Activated CD4-positive, alpha-beta T cell treated with anti-CD3 and anti-CD28 coated beads, Interleukin-2, amount 10 ng/mL, durations not matched to agents 24 days and 14 days (primary cell): ENCODE measurements at regions not wholly inside any gene's neighbourhood (a gene's known extent, or its start where the extent isn't known, plus 50 kb on each side); places are given as distances from the start of the nearest gene placed in this dataset.

ENCODE experiments used
- DNase-seq: peaks from one replicate; pipeline ENCODE4 v3.0.0; 2022
- H3K27ac Mint-ChIP-seq: one replicate; pipeline ENCODE4 v1.8.0; 2022; ENCODE audit warnings: mild to moderate bottlenecking, mixed read lengths
- H3K27me3 Mint-ChIP-seq: one replicate; pipeline ENCODE4 v1.8.0; 2022; ENCODE audit warnings: mixed read lengths
- H3K36me3 Mint-ChIP-seq: one replicate; pipeline ENCODE4 v1.8.0; 2022; ENCODE audit warnings: low read depth, mild to moderate bottlenecking, mixed read lengths
- H3K4me1 Mint-ChIP-seq: one replicate; pipeline ENCODE4 v1.8.0; 2021; ENCODE audit warnings: mixed read lengths
- H3K4me3 Mint-ChIP-seq: one replicate; pipeline ENCODE4 v1.8.0; 2022; ENCODE audit warnings: mild to moderate bottlenecking, moderate library complexity, mixed read lengths
- H3K9me3 Mint-ChIP-seq: one replicate; pipeline ENCODE4 v1.8.0; 2021; ENCODE audit warnings: mixed read lengths
- intact Hi-C: fragments of 100-400 bp; cut with micrococcal nuclease; formaldehyde crosslinking; loops from one replicate; pipeline ENCODE4 v1.15.1; 2023

DNA sequence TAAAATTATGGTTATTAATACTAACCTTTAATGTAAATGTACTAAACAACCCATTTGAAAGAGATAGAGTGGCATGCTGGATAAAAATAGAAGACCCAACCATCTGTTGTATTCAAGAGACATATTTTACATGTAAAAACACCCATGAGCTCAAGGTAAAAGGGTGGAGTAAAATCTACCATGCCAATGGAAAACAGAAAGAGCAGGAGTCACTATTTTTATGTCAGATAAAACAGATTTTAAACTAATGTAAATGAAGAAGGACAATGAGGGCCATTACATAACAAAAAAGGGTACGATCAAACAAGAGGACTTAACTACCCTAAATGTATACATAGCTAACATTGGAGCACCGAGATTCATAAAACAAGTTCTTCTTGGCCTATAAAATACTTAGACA, 66.3 kb downstream of the ITM2A start:
- Mint-ChIP-seq H3K9me3 (no peaks in the 10 kb centered on the region), H3K4me1 (no peaks in the 10 kb centered on the region)
- no peak for DNase-seq

GRCh38 chrX:79290596-79290995, 76.5 kb downstream of the ITM2A start:
- Mint-ChIP-seq H3K4me3 (no peak overlapping the region), H3K27ac (no peak overlapping the region), H3K27me3 (no peaks in the 10 kb centered on the region), H3K9me3 (no peaks in the 10 kb centered on the region), H3K4me1 (peaks cover 35% of the 10 kb centered on the region), H3K36me3 (peaks cover 2% of the 10 kb centered on the region)
- intact Hi-C loops: no loop called here
- DNase-seq: no peak

More for the DNA sequence above, 66.3 kb downstream of the ITM2A start:
- Mint-ChIP-seq H3K27me3 (no peaks in the 10 kb centered on the region), H3K27ac (no peak overlapping the region), H3K36me3 (no peaks in the 10 kb centered on the region), H3K4me3 (no peak overlapping the region)
- intact Hi-C loops: no loop called here

GRCh38 chrX:79288733-79289132, 78.4 kb downstream of the ITM2A start:
- H3K27me3 Mint-ChIP-seq: no peaks in the 10 kb centered on the region
- H3K36me3 Mint-ChIP-seq: peaks cover 2% of the 10 kb centered on the region
- intact Hi-C loops: no loop called here
- no peak overlapping the region for H3K27ac Mint-ChIP-seq
- H3K9me3 Mint-ChIP-seq: no peaks in the 10 kb centered on the region
- peaks cover 36% of the 10 kb centered on the region for H3K4me1 Mint-ChIP-seq
- H3K4me3 Mint-ChIP-seq: no peak overlapping the region
- no peak for DNase-seq

GRCh38 chrX:79287724-79288123, 79.4 kb downstream of the ITM2A start:
- H3K27ac Mint-ChIP-seq: peak overlapping the region; percentile 70
- peaks cover 4% of the 10 kb centered on the region for H3K36me3 Mint-ChIP-seq
- intact Hi-C loops: no loop called here
- peak overlapping the region; percentile 73 for H3K4me3 Mint-ChIP-seq
- H3K4me1 Mint-ChIP-seq: peaks cover 36% of the 10 kb centered on the region
- no peak for DNase-seq
- H3K27me3 Mint-ChIP-seq: no peaks in the 10 kb centered on the region
- H3K9me3 Mint-ChIP-seq: no peaks in the 10 kb centered on the region

DNA sequence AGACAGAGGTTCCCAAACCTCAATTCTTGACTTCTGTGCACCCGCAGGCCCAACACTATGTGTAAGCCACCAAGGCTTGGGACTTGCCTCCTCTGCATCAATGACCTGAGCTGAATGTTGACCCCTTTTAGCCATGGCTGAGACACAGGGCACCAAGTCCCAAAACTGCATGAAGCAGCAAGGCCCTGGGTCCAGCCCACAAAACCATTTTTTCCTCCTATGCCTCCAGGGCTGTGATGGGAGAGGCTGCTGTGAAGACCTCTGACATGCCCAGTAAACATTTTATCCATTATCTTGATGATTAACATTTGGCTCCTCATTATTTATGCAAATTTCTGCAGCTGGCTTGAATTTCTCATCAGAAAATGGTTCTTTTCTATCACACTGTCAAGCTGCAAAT, 85.4 kb downstream of the ITM2A start:
- intact Hi-C loops: no loop called here
- no peak overlapping the region for H3K27ac Mint-ChIP-seq
- H3K4me3 Mint-ChIP-seq: no peak overlapping the region
- no peaks in the 10 kb centered on the region for H3K27me3 Mint-ChIP-seq
- DNase-seq: no peak
- H3K4me1 Mint-ChIP-seq: peaks cover 7% of the 10 kb centered on the region
- H3K36me3 Mint-ChIP-seq: peaks cover 14% of the 10 kb centered on the region
- peaks cover 4% of the 10 kb centered on the region for H3K9me3 Mint-ChIP-seq

DNA sequence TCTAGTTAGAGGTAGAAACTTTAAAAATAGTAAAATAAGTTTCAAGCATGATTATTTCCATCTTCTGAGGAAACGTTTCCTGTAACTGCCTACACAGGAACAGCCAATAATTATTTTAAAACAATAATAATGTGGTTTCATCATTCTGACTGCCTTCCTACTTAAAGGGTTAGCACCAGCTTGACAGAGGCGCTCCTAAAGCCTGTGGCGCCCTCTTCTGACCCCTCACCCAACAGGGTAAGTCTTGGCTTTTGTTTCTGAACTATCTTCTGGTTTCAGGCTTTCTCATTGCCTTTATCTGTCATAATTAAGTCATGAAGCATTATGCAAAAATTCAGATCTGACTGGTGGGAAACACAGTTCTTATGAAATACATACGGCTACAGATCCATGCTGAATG, 96.7 kb downstream of the ITM2A start:
- H3K4me3 Mint-ChIP-seq: peak overlapping the region; percentile 23
- peak overlapping the region; percentile 20 for H3K27ac Mint-ChIP-seq
- no peaks in the 10 kb centered on the region for H3K9me3 Mint-ChIP-seq
- intact Hi-C loops: loop anchor here (2.0 to 5.0 kb wide), 6 partner anchors 96 to 713 kb away; partner anchors contain the start of gene ITM2A
- peaks cover 4% of the 10 kb centered on the region for H3K36me3 Mint-ChIP-seq
- peaks cover 26% of the 10 kb centered on the region for H3K4me1 Mint-ChIP-seq
- H3K27me3 Mint-ChIP-seq: no peaks in the 10 kb centered on the region
- peak; percentile 88 for DNase-seq

- H3K36me3 Mint-ChIP-seq: peaks cover 2% of the 10 kb centered on the region
Observed at GRCh38 chrX:79268788-79269187, 98.3 kb downstream of the ITM2A start.

GRCh38 chrX:79266702-79267101, 100.4 kb downstream of the ITM2A start:
- Mint-ChIP-seq H3K4me1 (peaks cover 38% of the 10 kb centered on the region), H3K27me3 (no peaks in the 10 kb centered on the region), H3K27ac (peak overlapping the region; percentile 72), H3K9me3 (no peaks in the 10 kb centered on the region), H3K4me3 (peak overlapping the region; percentile 37), H3K36me3 (peaks cover 1% of the 10 kb centered on the region)
- DNase-seq: no peak
- intact Hi-C loops: loop anchor here (10.0 kb wide), 1 partner anchor 942 kb away; the partner anchor contains the start of gene CYSLTR1

More at GRCh38 chrX:79268788-79269187, 98.3 kb downstream of the ITM2A start:
- DNase-seq: no peak
- Mint-ChIP-seq H3K27me3 (no peaks in the 10 kb centered on the region), H3K9me3 (no peaks in the 10 kb centered on the region), H3K4me3 (no peak overlapping the region), H3K27ac (no peak overlapping the region), H3K4me1 (peaks cover 26% of the 10 kb centered on the region)
- intact Hi-C loops: loop anchor here (10.0 kb wide), 1 partner anchor 944 kb away; the partner anchor contains the start of gene CYSLTR1

DNA sequence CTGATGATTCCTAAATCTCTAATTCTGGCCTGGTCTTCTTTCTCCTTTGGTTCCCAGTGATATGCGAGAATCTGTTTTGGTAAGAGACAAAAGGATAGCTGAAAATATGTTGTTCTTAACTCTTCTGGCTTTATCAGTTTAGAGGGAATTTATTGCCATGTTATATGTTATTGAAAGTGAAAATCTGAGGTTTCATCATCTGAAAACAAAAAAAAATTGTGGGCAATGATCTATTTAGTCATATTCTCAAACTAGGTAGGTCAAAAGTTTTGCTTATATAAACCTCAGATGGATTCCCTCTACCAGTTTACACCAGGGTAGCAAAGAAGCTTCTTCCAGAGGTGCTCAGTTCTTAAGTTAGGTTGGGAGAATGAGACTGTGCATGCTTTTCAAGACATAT, 103.6 kb downstream of the ITM2A start:
- Mint-ChIP-seq H3K27me3 (no peaks in the 10 kb centered on the region), H3K27ac (peak overlapping the region; percentile 79), H3K4me3 (peak overlapping the region; percentile 69), H3K4me1 (peaks cover 48% of the 10 kb centered on the region), H3K9me3 (no peaks in the 10 kb centered on the region), H3K36me3 (peaks cover 1% of the 10 kb centered on the region)
- intact Hi-C loops: loop anchor here (10.0 kb wide), 1 partner anchor 939 kb away; the partner anchor contains the start of gene CYSLTR1
- no peak for DNase-seq

DNA sequence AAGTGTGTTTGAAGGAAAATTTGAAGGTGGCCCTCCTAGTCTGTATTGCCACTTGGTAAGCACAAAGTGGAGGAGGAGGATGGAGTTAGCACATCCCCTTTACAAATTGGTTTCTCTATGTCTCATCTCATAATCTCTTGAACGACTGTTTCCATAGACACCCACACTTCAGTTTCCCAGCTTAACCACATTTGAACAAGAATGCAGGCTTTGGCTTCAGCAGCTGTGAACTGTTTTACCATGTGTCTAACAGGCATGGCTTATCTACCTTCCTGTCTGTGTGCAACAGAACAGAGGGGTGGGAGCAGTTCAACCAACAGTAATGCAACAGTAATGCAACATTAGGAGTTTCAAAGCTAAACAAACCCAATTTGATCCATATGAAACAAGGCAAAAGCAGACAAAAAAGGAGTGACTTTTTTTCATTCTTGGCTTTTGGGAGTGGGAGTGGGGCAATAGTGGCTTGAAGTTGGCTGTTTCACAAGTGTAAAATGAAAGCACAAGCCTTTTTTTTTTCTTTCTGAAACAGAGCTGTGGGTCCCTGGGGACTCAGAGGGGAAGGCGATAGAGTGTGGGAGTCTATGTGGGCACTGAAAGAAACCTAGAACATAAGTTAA, 108.0 kb downstream of the ITM2A start:
- peaks cover 52% of the 10 kb centered on the region for H3K4me1 Mint-ChIP-seq
- intact Hi-C loops: loop anchor here (1.0 to 10.0 kb wide), 10 partner anchors 77 to 884 kb away; no protein-coding TSS in a partner anchor
- peak overlapping the region; percentile 75 for H3K4me3 Mint-ChIP-seq
- peaks cover 20% of the 10 kb centered on the region for H3K36me3 Mint-ChIP-seq
- H3K9me3 Mint-ChIP-seq: peaks cover 11% of the 10 kb centered on the region
- DNase-seq: peak; percentile 89
- H3K27me3 Mint-ChIP-seq: no peaks in the 10 kb centered on the region
- peak overlapping the region; percentile 93 for H3K27ac Mint-ChIP-seq

- H3K4me1 Mint-ChIP-seq: peaks cover 10% of the 10 kb centered on the region
Observed at GRCh38 chrX:79243691-79244090, 99.2 kb downstream of the GPR174 start.

GRCh38 chrX:79235899-79236298, 91.4 kb downstream of the GPR174 start:
- peaks cover 6% of the 10 kb centered on the region for H3K4me1 Mint-ChIP-seq
- H3K27me3 Mint-ChIP-seq: no peaks in the 10 kb centered on the region
- DNase-seq: no peak
- no peak overlapping the region for H3K27ac Mint-ChIP-seq
- peaks cover 8% of the 10 kb centered on the region for H3K9me3 Mint-ChIP-seq
- no peak overlapping the region for H3K4me3 Mint-ChIP-seq
- intact Hi-C loops: no loop called here
- peaks cover 55% of the 10 kb centered on the region for H3K36me3 Mint-ChIP-seq

More at GRCh38 chrX:79243691-79244090, 99.2 kb downstream of the GPR174 start:
- no peak for DNase-seq
- Mint-ChIP-seq H3K27ac (no peak overlapping the region), H3K36me3 (peaks cover 41% of the 10 kb centered on the region), H3K27me3 (no peaks in the 10 kb centered on the region), H3K4me3 (no peak overlapping the region), H3K9me3 (peaks cover 21% of the 10 kb centered on the region)
- intact Hi-C loops: no loop called here

DNA sequence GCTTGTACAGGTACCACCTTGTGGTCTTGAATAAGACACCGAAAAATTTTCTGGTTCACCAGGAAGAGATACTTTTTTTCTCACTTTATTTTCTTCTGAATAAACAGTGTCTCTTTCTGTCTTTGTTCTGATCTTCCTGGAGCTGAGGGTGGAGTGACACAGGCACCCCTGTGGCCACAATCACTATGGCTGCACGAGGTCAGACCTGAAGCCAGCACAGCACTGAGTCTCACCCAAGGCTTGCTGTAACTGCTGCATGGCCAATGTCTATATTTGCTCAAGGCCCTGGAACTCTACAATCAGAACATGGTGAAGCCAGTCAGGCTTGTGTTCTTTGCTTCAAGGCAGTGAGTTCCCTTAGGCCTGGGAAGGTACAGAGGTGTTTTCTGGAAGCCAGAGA, 87.2 kb downstream of the GPR174 start:
- Mint-ChIP-seq H3K27me3 (no peaks in the 10 kb centered on the region), H3K4me1 (peaks cover 6% of the 10 kb centered on the region), H3K36me3 (peaks cover 38% of the 10 kb centered on the region), H3K4me3 (no peak overlapping the region), H3K27ac (peak overlapping the region; percentile 69), H3K9me3 (no peaks in the 10 kb centered on the region)
- no peak for DNase-seq
- intact Hi-C loops: no loop called here
